Suppressor macrophage (primary cell): ENCODE measurements at regions not wholly inside any gene's neighbourhood (a gene's known extent, or its start where the extent isn't known, plus 50 kb on each side); places are given as distances from the start of the nearest gene placed in this dataset.
"Not testable (repeated sequence)": the region's sequence is repeated elsewhere in the genome, so short reads cannot be mapped to it uniquely, and the experiment has no call there.

Source experiments
- DNase-seq, 4 experiments: peaks; one replicate each; pipeline ENCODE4 v3.0.0-alpha.2; 2020 to 2022

- DNase-seq, result no peak
These were observed 506.0 kb upstream of the CDH10 start for GRCh38 chr5:25150819-25151218.

- no peak for DNase-seq
These were observed 483.8 kb upstream of the CDH10 start for GRCh38 chr5:25128606-25129005.

GRCh38 chr5:25119650-25120049 lies 474.9 kb upstream of the CDH10 start:
- peak in 2 of 4 experiments; percentile 35 to 36 for DNase-seq

- DNase-seq, result no peak
These were observed 463.1 kb upstream of the CDH10 start for GRCh38 chr5:25107853-25108252.

- DNase-seq, result no peak
These were observed 454.8 kb upstream of the CDH10 start for GRCh38 chr5:25099538-25099937.

GRCh38 chr5:25095261-25095660 lies 450.5 kb upstream of the CDH10 start:
- no peak for DNase-seq

- DNase-seq, result no peak
These were observed 449.4 kb upstream of the CDH10 start for GRCh38 chr5:25094219-25094618.

- DNase-seq, result no peak
These were observed 447.1 kb upstream of the CDH10 start for GRCh38 chr5:25091921-25092320.

- no peak for DNase-seq
These were observed 446.1 kb upstream of the CDH10 start for GRCh38 chr5:25090854-25091253.

- DNase-seq, result no peak
These were observed 445.5 kb upstream of the CDH10 start for GRCh38 chr5:25090275-25090674.

GRCh38 chr5:25088689-25089088 lies 443.9 kb upstream of the CDH10 start:
- not testable (repeated sequence) for DNase-seq

- not testable (repeated sequence) for DNase-seq
These were observed 438.5 kb upstream of the CDH10 start for GRCh38 chr5:25083261-25083660.

GRCh38 chr5:25066239-25066638 lies 421.5 kb upstream of the CDH10 start:
- no peak for DNase-seq

- no peak for DNase-seq
These were observed 419.5 kb upstream of the CDH10 start for GRCh38 chr5:25064306-25064705.

GRCh38 chr5:25060575-25060974 lies 415.8 kb upstream of the CDH10 start:
- DNase-seq, result no peak

- DNase-seq, result no peak
These were observed 412.1 kb upstream of the CDH10 start for GRCh38 chr5:25056836-25057235.

- no peak for DNase-seq
These were observed 388.9 kb upstream of the CDH10 start for GRCh38 chr5:25033658-25034057.

- no peak for DNase-seq
These were observed 384.2 kb upstream of the CDH10 start for GRCh38 chr5:25029004-25029403.

- no peak for DNase-seq
These were observed 382.7 kb upstream of the CDH10 start for GRCh38 chr5:25027526-25027925.

- DNase-seq, result no peak
These were observed 382.3 kb upstream of the CDH10 start for GRCh38 chr5:25027061-25027460.

GRCh38 chr5:25025831-25026230 lies 381.1 kb upstream of the CDH10 start:
- no peak for DNase-seq

GRCh38 chr5:25020454-25020853 lies 375.7 kb upstream of the CDH10 start:
- no peak for DNase-seq

GRCh38 chr5:25009063-25009462 lies 364.3 kb upstream of the CDH10 start:
- no peak for DNase-seq

- peak in 3 of 4 experiments; percentile 3 to 12 (median 7) for DNase-seq
These were observed 362.0 kb upstream of the CDH10 start for GRCh38 chr5:25006734-25007133.

GRCh38 chr5:25006237-25006636 lies 361.5 kb upstream of the CDH10 start:
- DNase-seq, result no peak

GRCh38 chr5:25005431-25005830 lies 360.7 kb upstream of the CDH10 start:
- no peak for DNase-seq
